ENCODE measurements at regions not wholly inside any gene's neighbourhood (a gene's known extent, or its start where the extent isn't known, plus 50 kb on each side); places are given as distances from the start of the nearest gene placed in this dataset.

- H3K27me3 ChIP-seq (ENCODE audit: control insufficient read depth, insufficient read depth, low read length), result no peaks in the 10 kb centered on the region
- H3K4me3 ChIP-seq (ENCODE audit: low read depth, low read length), result no peak overlapping the region
- no peaks in the 10 kb centered on the region for H3K36me3 ChIP-seq (ENCODE audit: control insufficient read depth, insufficient read depth, low read length)
- TF ChIP-seq CTCF (IDR thresholded peaks at IDR 0.05; ENCODE audit: insufficient read depth, low read length, poor library complexity, severe bottlenecking), result no peak
- DNase-seq (ENCODE audit: low read depth), result no peak
These were observed 128.0 kb upstream of the FBXO11 start for GRCh38 chr2:48034295-48034694.

GRCh38 chr2:48036312-48036711 is 130.0 kb upstream of the FBXO11 start:
- TF ChIP-seq CTCF (IDR thresholded peaks at IDR 0.05; ENCODE audit: insufficient read depth, low read length, poor library complexity, severe bottlenecking), result no peak

GRCh38 chr2:48039209-48039990 is 133.1 kb upstream of the FBXO11 start:
- DNase-seq (ENCODE audit: low read depth), result no peak

More at GRCh38 chr2:48036312-48036711, 130.0 kb upstream of the FBXO11 start:
- DNase-seq (ENCODE audit: low read depth), result no peak
- Histone ChIP-seq H3K36me3 (ENCODE audit: control insufficient read depth, insufficient read depth, low read length) (no peaks in the 10 kb centered on the region), H3K27me3 (ENCODE audit: control insufficient read depth, insufficient read depth, low read length) (no peaks in the 10 kb centered on the region), H3K4me3 (ENCODE audit: low read depth, low read length) (no peak overlapping the region)

GRCh38 chr2:48043131-48043700 is 136.9 kb upstream of the FBXO11 start:
- no peaks in the 10 kb centered on the region for H3K27me3 ChIP-seq (ENCODE audit: control insufficient read depth, insufficient read depth, low read length)
- no peaks in the 10 kb centered on the region for H3K36me3 ChIP-seq (ENCODE audit: control insufficient read depth, insufficient read depth, low read length)
- no peak for TF ChIP-seq CTCF (IDR thresholded peaks at IDR 0.05; ENCODE audit: insufficient read depth, low read length, poor library complexity, severe bottlenecking)
- DNase-seq (ENCODE audit: low read depth), result no peak
- H3K4me3 ChIP-seq (ENCODE audit: low read depth, low read length), result no peak overlapping the region

More at GRCh38 chr2:48039209-48039990, 133.1 kb upstream of the FBXO11 start:
- H3K4me3 ChIP-seq (ENCODE audit: low read depth, low read length), result no peak overlapping the region
- TF ChIP-seq CTCF (IDR thresholded peaks at IDR 0.05; ENCODE audit: insufficient read depth, low read length, poor library complexity, severe bottlenecking), result no peak
- H3K36me3 ChIP-seq (ENCODE audit: control insufficient read depth, insufficient read depth, low read length), result no peaks in the 10 kb centered on the region
- H3K27me3 ChIP-seq (ENCODE audit: control insufficient read depth, insufficient read depth, low read length), result no peaks in the 10 kb centered on the region

- H3K36me3 ChIP-seq (ENCODE audit: control insufficient read depth, insufficient read depth, low read length), result no peaks in the 10 kb centered on the region
- no peaks in the 10 kb centered on the region for H3K27me3 ChIP-seq (ENCODE audit: control insufficient read depth, insufficient read depth, low read length)
- no peak for DNase-seq (ENCODE audit: low read depth)
- H3K4me3 ChIP-seq (ENCODE audit: low read depth, low read length), result no peak overlapping the region
- no peak for TF ChIP-seq CTCF (IDR thresholded peaks at IDR 0.05; ENCODE audit: insufficient read depth, low read length, poor library complexity, severe bottlenecking)
These were observed 137.4 kb upstream of the FBXO11 start for GRCh38 chr2:48043746-48044145.

All from kidney epithelial cell (primary cell).